Panc1 (cell line): ENCODE measurements at regions not wholly inside any gene's neighbourhood (a gene's known extent, or its start where the extent isn't known, plus 50 kb on each side); places are given as distances from the start of the nearest gene placed in this dataset.

Experiments
- ATAC-seq: fragments of 200-7000 bp; cut with Tn5 transposase; 2 replicates; pipeline ENCODE4 v1.9.1; 2020; ENCODE audit warnings: mild to moderate bottlenecking, moderate library complexity
- BruUV-seq: library from RNA; stranded (reverse); fragments of 400-500 nt; replicated peaks from 2 replicates; lab custom pipeline; 2021; lab: Mats Ljungman, UMichigan
- CTCF ChIA-PET: fragments of 300-600 bp; sonication (Branson Sonifier 250); formaldehyde crosslinking; loops from one replicate; lab custom pipeline; 2022; ENCODE audit warnings: antibody characterized with exemption; lab: Charles Lee
- POLR2A ChIA-PET: fragments of 300-600 bp; sonication (Branson Sonifier 250); formaldehyde crosslinking; loops from one replicate; lab custom pipeline; 2022; ENCODE audit warnings: antibody characterized with exemption; lab: Charles Lee
- DNase-seq: peaks from one replicate; pipeline ENCODE4 v3.0.0-alpha.2; 2010; ENCODE audit warnings: low read depth, low spot score
- H3K27ac ChIP-seq: 2 replicates; pipeline ENCODE4 v1.5.1; 2011; ENCODE audit warnings: mild to moderate bottlenecking, low read length, inconsistent platforms
- H3K27me3 ChIP-seq: fragments of 200-500 bp; sonication (Bioruptor generic); 2 replicates; pipeline ENCODE4 v1.6.0; 2014; ENCODE audit warnings: low read length, inconsistent platforms; ENCODE audit not compliant: control insufficient read depth, insufficient read depth
- H3K36me3 ChIP-seq: fragments of 200-500 bp; sonication (Bioruptor generic); 2 replicates; pipeline ENCODE4 v1.5.1; 2014; ENCODE audit warnings: inconsistent platforms, mild to moderate bottlenecking, low read length, moderate library complexity; ENCODE audit not compliant: control insufficient read depth, insufficient read depth
- H3K4me1 ChIP-seq: 2 replicates; pipeline ENCODE4 v1.5.1; 2011; ENCODE audit warnings: inconsistent platforms, mild to moderate bottlenecking, low read length, moderate library complexity; ENCODE audit not compliant: control insufficient read depth, insufficient read depth
- H3K4me3 ChIP-seq, 2 experiments: 2 replicates each; pipeline ENCODE4 v1.5.1; 2011 to 2012; ENCODE audit warnings: low read depth in 2 of 2, low read length in 2 of 2, mild to moderate bottlenecking in 2 of 2, inconsistent platforms in 1 of 2, moderate library complexity in 1 of 2
- H3K9me3 ChIP-seq: fragments of 200-500 bp; sonication (Bioruptor generic); 2 replicates; pipeline ENCODE4 v1.5.1; 2014; ENCODE audit warnings: low read depth, mild to moderate bottlenecking, inconsistent platforms, low read length, moderate library complexity; ENCODE audit not compliant: control insufficient read depth, insufficient read depth
- CTCF ChIP-seq: fragments of 450-650 bp; IDR thresholded peaks from 2 replicates; pipeline ENCODE4 v1.5.1; 2017; ENCODE audit warnings: mild to moderate bottlenecking
- POLR2AphosphoS5 ChIP-seq: IDR thresholded peaks from 2 replicates; pipeline ENCODE4 v1.6.1; 2012; ENCODE audit warnings: mild to moderate bottlenecking, low read depth, low read length, moderate library complexity
- REST ChIP-seq, 2 experiments: IDR thresholded peaks; 2 replicates each; pipeline ENCODE4 v1.6.1; 2011 to 2012; ENCODE audit warnings: low read depth in 2 of 2, control low read depth in 1 of 2, low read length in 1 of 2, mild to moderate bottlenecking in 1 of 2, moderate library complexity in 1 of 2; ENCODE audit not compliant: insufficient read depth in 1 of 2
- SIN3A ChIP-seq: IDR thresholded peaks from 2 replicates; pipeline ENCODE4 v1.6.1; 2012; ENCODE audit warnings: low read depth, mild to moderate bottlenecking, low read length, moderate library complexity, borderline replicate concordance; ENCODE audit not compliant: insufficient read depth
- TCF7L2 ChIP-seq: IDR thresholded peaks from 2 replicates; pipeline ENCODE4 v1.6.1; 2011; ENCODE audit warnings: mild to moderate bottlenecking, low read depth, low read length, inconsistent platforms
- in situ Hi-C: cut with HindIII; loops from 2 replicates; pipeline ENCODE4 v1.10.0; 2016; ENCODE audit warnings: low sequenced_read_pairs, low pct_unique_long_range_greater_than_20kb
- intact Hi-C: fragments of 100-400 bp; cut with micrococcal nuclease; formaldehyde crosslinking; loops from one replicate; pipeline ENCODE4 v1.10.0; 2022; ENCODE audit not compliant: unreplicated experiment

DNA sequence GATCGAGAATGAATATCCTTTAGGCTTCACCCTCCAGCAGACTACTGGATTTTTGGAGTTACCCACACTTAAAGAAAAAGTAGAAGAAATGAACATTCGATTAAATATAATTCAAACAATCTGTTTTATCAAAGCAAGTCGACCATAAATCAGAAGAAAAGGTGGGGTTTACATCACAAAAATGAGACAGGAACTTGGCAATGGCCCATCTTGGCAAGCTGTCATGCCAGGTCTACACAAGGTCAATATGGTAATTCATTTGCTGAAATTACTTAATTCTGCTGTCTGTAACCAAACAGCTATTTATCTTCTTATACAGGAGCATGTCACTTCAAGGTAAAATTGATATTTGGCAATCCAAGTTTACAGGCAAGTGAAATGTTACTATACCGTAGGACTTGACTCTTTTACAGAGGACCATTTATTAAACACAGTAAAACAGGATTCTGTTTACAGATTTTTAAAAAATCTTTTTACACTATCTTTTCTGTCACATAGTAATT lies 640.6 kb upstream of the NRP1 start:
- intact Hi-C loops (no loop called here), in situ Hi-C loops (no loop called here)
- ChIA-PET CTCF (no interaction called here), POLR2A (no interaction called here)
- peaks cover 2% of the 10 kb centered on the region; the same call in 1 of the 2 replicates for H3K27me3 ChIP-seq
- no peaks in the 10 kb centered on the region for H3K4me1 ChIP-seq
- no peak overlapping the region for H3K4me3 ChIP-seq
- no peaks in the 10 kb centered on the region for H3K9me3 ChIP-seq
- no TSS peak for BruUV-seq
- no peak overlapping the region for H3K27ac ChIP-seq
- TF ChIP-seq CTCF: no peak
- no peak for TF ChIP-seq POLR2AphosphoS5
- TF ChIP-seq SIN3A: no peak
- no peak for TF ChIP-seq TCF7L2
- no peak for TF ChIP-seq REST (IDR thresholded peaks at IDR 0.05; ENCODE audit: insufficient read depth in 1 of 2, low read depth in 2 of 2, low read length in 1 of 2)
- no peaks in the 10 kb centered on the region for H3K36me3 ChIP-seq
- DNase-seq: no peak
- no peak for ATAC-seq

DNA sequence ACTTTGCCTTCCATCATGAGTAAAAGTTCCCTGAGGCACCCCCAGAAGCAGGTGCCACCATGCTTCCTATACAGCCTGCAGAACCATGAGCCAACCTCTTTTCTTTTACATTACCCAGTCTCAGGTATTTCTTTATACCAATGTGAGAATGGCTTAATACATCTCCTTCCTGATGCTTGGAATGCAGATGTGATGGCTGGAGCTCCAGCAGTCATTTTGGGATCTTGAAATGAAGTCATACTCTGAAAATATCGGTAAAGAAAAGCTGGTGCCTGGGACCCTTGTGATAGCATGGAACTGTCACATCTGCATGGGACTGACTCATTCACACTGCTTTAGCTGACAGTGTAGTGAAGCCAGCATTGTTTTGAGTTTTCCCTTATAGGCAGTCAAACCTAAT lies 634.5 kb upstream of the NRP1 start:
- DNase-seq: no peak
- intact Hi-C loops: no loop called here
- Histone ChIP-seq H3K4me3 (no peak overlapping the region), H3K4me1 (no peaks in the 10 kb centered on the region), H3K36me3 (no peaks in the 10 kb centered on the region), H3K9me3 (no peaks in the 10 kb centered on the region), H3K27ac (no peak overlapping the region), H3K27me3 (no peaks in the 10 kb centered on the region)
- in situ Hi-C loops: no loop called here
- TF ChIP-seq TCF7L2 (no peak), SIN3A (no peak), CTCF (no peak), REST (IDR thresholded peaks at IDR 0.05; ENCODE audit: insufficient read depth in 1 of 2, low read depth in 2 of 2, low read length in 1 of 2) (no peak), POLR2AphosphoS5 (no peak)
- ATAC-seq: no peak
- no TSS peak for BruUV-seq
- ChIA-PET CTCF (no interaction called here), POLR2A (no interaction called here)
